HL-60 (cell line): ENCODE measurements at regions not wholly inside any gene's neighbourhood (a gene's known extent, or its start where the extent isn't known, plus 50 kb on each side); places are given as distances from the start of the nearest gene placed in this dataset.
A peak's percentile ranks its signal among the peaks of the same experiment; 100 is the strongest.

Experiments used
- DNase-seq, 2 experiments: peaks; one replicate each; pipeline ENCODE4 v3.0.0-alpha.2; 2010 to 2020; ENCODE audit warnings: low read depth in 1 of 2, low spot score in 1 of 2
- H3K27ac ChIP-seq: fragments of 250-450 bp; sonication (Bioruptor Pico); replicated peaks from 2 replicates; pipeline ENCODE4 v1.5.1; 2020; ENCODE audit warnings: mild to moderate bottlenecking, moderate library complexity
- H3K27me3 ChIP-seq: fragments of 250-450 bp; sonication (Bioruptor Pico); 2 replicates; pipeline ENCODE4 v1.5.1; 2021; ENCODE audit warnings: mild to moderate bottlenecking, moderate library complexity; ENCODE audit not compliant: insufficient read depth, poor library complexity, severe bottlenecking
- H3K4me3 ChIP-seq: replicated peaks from 2 replicates; pipeline ENCODE4 v1.5.1; 2011; ENCODE audit warnings: mild to moderate bottlenecking, control low read depth, low read length; ENCODE audit not compliant: insufficient read depth
- CTCF ChIP-seq: IDR thresholded peaks from one replicate; pipeline ENCODE4 v1.5.1; 2011; ENCODE audit warnings: low read length, control low read depth, inconsistent platforms; ENCODE audit not compliant: insufficient read depth
- GABPA ChIP-seq: IDR thresholded peaks from 2 replicates; pipeline ENCODE4 v1.6.1; 2012; ENCODE audit warnings: low read depth
- POLR2AphosphoS5 ChIP-seq: IDR thresholded peaks from 2 replicates; pipeline ENCODE4 v1.6.1; 2012; ENCODE audit warnings: low read depth
- REST ChIP-seq: IDR thresholded peaks from 2 replicates; pipeline ENCODE4 v1.6.1; 2012; ENCODE audit warnings: low read depth; ENCODE audit not compliant: insufficient replicate concordance
- SPI1 ChIP-seq: IDR thresholded peaks from 2 replicates; pipeline ENCODE4 v1.6.1; 2012; ENCODE audit warnings: low read depth, mild to moderate bottlenecking, borderline replicate concordance

DNA sequence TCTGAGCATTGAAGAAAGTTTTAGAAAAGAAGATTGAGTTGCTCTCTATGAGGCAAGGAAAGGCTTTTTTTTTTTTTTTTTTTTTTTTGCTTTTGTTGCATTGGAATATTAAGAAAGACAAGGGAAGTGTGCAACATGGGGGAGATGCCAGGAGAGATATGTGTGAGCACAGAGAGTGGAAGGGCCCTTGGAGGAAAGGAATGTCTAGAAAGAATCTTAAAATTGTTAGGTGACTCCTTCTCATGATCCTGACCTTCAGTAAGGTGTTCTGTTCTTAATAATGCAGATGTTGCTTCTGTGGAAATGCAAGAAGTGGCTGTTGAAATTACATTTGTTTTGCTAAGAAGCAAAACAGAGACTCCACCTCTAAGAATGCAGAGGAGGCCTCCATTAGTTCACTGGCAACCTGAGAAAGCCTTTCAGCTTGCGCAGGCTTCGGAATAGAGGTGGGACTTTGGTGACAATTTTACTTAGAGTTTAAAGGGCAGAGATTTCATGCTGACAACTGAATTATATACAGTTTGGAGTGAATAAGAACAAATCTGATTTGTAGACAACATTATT, 118.0 kb upstream of the ASCC3 start:
- Histone ChIP-seq H3K27ac (no peak overlapping the region), H3K4me3 (no peak overlapping the region), H3K27me3 (no peaks in the 10 kb centered on the region)
- DNase-seq = no peak
- TF ChIP-seq CTCF = no peak
- TF ChIP-seq POLR2AphosphoS5 = no peak
- TF ChIP-seq GABPA = no peak
- TF ChIP-seq SPI1 = no peak
- TF ChIP-seq REST = no peak

DNA sequence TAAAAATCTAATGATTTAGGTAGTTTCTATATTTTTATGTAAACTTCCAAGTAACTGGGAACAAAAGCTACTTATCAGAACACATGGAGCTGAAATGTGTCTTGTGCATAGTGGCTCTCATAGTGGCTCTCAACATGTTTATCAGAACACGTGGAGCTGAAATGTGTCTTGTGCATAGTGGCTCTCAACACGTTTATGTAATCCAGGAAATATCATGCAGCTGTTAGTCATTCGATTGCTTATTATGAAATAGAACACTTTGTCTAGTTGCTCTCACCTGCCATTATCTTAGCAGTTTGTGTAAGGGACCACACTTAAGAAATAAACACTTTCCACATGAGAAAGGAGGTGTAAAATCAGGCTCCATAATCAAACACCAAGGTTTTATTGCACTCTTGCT, 119.2 kb upstream of the ASCC3 start:
- peak; percentile 39 to 48 for DNase-seq

More for the DNA sequence above, 119.2 kb upstream of the ASCC3 start:
- Histone ChIP-seq H3K27ac (no peak overlapping the region; the same call in 1 of the 2 replicates), H3K27me3 (no peaks in the 10 kb centered on the region), H3K4me3 (no peak overlapping the region)
- TF ChIP-seq POLR2AphosphoS5 = no peak
- TF ChIP-seq GABPA = no peak
- TF ChIP-seq SPI1 = no peak
- TF ChIP-seq REST = no peak
- no peak for TF ChIP-seq CTCF
